Superior temporal gyrus (tissue), 1 donor: ENCODE measurements at regions not wholly inside any gene's neighbourhood (a gene's known extent, or its start where the extent isn't known, plus 50 kb on each side); places are given as distances from the start of the nearest gene placed in this dataset.

ENCODE experiments used
- DNase-seq: peaks from one replicate; pipeline ENCODE4 v3.0.0-alpha.2; 2016; ENCODE audit errors: extremely low spot score

DNA sequence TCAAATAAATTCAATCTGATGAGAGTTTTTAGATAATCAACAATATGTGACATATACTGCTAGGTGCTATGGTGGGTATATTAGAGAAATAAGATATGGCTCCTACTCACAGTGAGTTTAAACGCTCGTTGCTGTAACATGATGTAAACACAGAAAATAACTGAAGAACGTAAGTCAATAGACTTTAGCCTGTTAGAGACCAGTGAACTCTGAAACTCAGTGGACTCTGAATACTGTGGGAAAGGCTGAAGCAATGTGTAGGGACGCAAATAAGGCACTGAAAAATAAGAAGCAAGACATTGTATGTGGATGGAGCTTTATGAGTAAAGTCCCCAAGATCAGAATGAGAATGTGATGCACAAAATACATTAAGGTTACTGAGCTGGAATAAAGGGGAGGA is 431.6 kb downstream of the TFAP2B start:
- no peak for DNase-seq

DNA sequence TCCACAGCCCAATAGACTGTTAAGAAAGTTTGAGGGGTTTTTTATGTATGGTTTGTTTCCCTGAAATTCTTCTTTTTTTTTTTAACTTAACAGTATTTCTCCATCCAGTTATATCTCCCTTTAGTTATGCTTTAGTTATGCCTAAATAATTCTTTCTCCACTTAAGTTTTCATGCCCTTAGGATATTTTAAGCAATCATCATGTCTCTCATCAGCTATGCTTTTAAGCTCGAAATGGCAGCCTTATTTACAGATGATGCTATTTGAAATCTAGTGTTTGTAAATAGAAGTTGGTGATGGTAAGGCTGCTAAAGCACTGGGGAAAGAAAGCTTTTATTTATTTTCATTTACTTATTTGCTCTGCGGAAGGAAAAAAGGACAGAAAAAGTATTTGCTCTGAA is 439.3 kb downstream of the TFAP2B start:
- no peak for DNase-seq

DNA sequence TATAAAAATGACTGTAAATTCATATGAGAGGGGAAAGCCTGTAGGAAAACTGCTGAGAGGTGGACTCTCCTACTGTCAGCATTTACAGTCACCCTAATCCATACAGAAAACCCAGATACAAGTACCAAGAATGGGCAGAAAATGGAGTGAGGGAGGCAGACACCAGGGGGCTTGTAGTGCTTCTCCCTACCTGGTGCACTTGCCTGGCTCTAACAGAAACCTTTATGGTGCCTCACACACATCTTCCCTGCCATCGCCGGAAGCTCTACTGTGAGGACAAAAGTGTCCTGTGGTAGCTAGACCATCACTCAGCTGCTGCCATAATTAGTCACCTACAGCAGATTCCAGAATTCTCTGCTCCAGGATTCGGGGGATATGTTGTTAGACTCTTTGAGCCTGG is 441.3 kb downstream of the TFAP2B start:
- no peak for DNase-seq

DNA sequence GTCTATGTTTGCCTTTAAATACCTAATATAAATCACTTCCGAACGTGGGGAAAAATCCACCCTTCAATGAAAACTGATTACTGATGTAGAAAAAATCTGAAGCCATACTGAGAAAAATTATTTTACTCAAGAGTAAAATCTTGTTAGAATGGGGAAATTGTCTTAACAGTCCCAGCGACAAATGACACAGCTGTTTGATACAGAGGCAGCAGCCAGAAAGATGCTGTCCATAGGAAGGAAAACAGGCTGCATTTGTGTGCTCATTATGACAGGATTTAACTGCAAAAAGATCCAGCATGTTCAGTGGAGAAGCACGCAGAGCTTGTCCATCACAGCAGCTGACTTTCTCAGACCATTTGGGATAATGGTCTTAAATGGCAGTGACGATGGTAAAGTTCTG is 443.0 kb downstream of the TFAP2B start:
- DNase-seq: no peak

DNA sequence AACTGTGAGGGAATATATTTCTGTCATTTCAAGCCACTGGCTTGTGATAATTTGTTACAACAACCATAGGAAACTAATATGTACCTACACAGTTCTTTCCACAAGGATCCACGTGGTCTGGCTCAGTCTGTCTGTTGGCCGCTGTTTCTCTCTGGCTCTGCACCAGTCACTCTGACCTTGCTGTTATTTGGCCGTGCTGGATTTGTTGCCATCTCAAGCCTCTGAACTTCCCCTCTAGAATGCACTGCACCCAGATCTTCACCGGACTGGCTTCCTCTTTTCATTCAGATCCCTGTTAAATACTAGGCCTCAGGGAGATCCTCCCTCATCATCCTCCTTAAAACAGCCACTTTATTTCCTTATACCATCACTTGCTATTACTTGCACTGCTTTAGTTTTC is 446.8 kb downstream of the TFAP2B start:
- no peak for DNase-seq

DNA sequence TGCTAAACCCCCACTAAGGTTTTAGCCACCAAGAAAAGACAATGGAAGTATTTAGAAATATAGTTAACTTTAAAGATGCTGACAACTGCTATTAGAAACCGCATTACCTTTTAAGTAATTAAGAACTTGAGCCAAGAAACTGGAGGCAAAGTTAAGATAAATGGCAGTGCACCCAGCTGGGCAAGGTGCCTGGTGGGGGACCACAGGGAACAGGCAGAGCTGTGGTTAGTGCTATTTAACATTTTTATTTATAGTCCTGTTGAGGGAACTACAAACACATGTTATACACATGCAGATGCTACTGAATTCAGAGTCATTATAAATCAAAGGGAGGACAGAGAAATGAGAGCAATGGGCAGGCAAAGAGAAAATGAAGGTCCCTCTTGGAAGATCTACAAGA is 447.9 kb downstream of the TFAP2B start:
- no peak for DNase-seq

DNA sequence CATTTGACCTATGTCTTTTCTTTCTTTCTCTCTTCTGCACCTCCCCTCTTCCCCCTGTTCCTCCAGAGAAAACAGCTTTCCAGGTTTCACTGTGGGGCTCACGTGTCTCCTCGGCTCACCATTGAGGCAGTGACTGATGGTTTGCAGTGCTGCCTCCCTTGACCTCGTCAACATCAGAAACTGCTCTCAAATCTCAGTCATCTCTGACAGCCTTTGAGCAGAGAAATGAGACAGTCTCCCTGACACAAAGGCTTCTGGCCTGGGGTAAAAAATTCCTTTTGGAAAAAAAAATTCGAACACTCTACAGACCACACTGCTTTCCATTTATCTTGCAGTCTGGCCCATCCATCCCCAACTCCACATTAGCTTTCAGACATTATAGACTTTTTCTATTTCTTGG is 450.0 kb downstream of the TFAP2B start:
- DNase-seq: no peak

DNA sequence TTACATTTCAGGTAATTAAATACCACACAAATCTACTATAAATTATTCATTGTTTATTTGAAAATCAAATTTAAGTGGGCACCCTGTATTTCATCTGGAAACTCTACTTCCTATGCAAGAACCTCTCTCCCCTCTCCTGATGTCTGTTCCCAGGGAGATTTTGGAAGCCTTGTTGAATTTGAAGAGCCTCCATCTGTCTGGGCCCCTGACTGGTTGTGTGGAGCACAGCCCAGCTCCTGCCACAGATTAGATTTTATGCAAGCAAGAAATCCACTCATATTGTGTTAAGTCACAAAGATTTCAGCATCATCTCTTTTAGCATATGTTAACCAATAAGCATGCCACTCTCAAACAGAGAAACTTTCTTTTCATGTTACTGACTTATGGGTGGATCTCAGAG is 451.2 kb downstream of the TFAP2B start:
- DNase-seq: no peak

DNA sequence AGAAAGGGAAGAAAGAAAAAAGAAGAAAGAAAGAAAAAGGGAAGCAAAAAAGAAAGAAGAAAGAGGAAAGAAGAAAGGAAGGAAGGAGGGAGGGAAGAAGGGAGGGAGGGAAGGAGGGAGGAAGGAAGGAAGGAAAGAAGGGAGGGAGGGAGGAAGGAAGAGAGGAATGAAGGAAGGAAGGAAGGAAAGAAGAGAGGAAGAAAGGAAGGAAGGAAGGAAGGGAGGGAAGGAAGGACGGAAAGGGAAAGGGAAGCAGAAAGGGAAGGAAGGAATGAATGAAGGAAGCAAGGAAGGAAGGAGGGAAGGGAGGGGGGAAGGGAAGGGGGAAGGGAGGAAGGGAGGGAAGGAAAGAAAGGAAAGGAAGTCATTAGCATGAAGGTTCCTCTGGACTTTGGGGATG is 452.9 kb downstream of the TFAP2B start:
- DNase-seq: no peak

DNA sequence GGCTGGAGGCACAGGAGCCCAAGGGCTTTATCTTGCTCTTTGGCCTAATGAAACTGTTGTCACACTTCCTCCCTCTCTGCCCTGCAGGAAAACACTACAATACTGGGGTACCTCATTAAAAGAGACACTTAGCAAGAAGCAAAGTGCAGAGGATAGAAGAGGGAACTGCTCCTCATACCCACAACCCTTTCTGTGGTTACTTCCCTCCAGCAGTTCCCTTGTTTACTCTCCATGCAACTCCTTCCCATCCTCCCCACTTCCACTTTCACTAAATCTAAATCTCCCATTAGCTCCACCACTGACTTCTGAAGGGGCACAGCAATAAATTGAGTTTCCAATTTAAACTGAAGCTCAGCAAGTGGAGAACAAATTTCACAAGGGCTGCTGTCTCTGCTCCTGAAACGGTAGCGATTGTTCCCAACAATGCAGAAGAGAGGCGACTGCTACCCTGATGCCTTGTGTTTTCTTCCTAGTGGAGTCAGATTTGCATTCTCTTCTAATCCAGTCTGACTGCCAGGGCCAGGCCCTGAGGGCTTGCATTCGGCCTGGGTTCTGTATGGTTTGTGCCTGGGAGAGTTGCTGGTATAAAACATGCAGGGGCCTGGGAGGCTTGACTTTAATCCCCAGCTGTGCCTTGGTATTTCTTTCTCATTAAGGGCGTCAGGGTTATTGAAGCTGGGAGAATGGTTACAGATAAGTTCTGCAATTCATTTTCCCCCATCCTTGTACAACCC is 454.7 kb downstream of the TFAP2B start:
- DNase-seq: peak; percentile 26

DNA sequence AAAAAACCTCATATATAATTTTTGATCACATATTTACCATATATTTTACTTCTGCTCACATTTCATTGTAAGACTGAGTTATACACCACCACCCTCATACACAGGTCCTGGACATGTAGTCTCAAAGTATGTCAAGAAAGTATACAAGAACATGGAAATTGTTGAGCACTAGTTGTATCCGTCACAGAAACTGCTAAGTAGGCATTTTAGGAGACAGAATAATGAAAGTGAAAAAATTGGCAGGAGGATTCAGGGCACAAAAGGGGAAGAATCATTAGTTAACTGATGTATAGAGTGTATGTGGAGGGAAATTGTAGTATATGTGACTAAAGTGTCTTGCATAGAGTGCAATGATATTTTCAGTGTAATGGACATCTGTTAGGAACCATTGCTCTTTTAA is 458.8 kb downstream of the TFAP2B start:
- DNase-seq: no peak

DNA sequence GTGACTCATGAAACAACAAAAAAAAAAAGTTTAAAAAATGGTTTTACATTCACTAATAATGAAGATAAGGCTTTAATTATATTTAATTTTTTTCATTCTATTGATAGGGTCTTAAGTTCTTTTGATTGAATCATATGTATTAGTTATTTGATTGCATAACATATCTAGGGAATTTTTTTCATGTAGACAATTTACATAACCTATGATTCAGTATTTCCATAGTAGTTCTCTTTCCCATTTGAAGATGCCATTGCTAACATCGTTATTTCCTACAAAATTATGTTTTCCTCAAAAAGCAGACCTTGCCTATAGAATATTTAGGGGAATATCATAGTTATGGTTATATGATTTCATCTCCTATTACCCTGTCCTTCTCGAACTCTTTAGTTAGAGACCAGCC is 463.4 kb downstream of the TFAP2B start:
- DNase-seq: no peak

DNA sequence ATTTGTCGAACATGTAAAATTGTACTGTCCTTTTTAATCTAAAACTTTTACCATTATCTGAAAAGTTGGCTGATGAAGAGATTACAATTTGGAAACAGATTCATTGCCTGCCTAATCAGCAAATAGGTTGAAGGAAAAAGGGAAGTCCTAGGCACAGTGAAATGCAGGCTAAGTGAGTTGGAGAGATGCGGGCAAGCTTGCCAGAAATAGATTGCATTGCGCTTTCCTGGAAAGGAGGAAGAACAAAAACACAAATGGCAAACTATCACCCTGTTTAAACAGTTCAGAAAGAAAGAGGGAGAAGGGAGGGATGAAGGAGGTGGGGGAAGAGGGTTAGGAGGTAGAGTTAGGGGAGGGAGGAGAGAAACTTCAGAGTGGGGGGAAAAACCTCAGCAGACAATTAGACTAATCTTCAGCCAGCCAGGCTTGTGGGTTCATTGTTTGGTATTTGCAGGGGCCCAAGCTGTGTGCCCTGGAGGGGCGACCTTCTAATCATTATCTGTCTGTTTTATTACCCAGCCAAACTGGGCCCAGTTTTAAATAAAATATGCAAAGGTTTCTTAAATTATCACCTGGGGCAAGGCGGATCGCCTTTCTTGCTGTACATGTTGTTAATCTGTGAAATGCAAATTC is 465.2 kb downstream of the TFAP2B start:
- no peak for DNase-seq

DNA sequence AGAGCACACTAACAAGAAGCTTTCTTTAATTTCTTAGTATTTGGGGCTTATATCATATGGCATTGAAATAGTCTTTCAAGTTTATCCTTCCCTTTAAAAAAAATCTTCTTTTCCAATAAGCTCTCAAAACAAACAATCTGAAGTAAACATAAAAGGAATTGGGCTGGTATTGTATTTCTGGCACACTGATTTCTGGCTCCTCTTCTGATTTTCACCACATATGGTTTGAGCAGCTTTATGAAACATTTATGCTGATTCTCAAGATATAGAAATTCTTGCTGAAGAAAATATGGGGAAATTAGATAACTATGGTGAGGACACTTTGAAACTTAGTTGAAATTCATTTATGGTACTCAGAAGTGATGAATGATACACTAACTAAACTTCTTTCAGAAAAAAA is 467.2 kb downstream of the TFAP2B start:
- DNase-seq: no peak

DNA sequence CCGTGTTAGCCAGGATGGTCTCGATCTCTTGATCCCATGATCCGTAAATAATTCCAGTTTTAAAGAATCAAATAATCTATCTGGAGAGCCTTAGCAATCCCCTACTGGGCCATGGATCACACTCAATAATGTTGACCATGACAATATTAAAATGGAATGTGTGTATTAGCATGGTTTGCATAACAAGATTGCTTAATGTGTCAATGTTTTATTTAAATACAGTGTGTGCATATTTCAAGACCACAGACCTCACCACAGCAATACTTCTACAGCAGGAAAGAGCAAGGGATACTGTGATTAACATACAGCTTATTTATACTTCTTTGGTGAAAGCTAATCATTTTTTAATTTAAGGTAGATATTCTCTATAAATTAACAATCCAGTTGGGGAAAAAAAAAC is 470.4 kb downstream of the TFAP2B start:
- no peak for DNase-seq

DNA sequence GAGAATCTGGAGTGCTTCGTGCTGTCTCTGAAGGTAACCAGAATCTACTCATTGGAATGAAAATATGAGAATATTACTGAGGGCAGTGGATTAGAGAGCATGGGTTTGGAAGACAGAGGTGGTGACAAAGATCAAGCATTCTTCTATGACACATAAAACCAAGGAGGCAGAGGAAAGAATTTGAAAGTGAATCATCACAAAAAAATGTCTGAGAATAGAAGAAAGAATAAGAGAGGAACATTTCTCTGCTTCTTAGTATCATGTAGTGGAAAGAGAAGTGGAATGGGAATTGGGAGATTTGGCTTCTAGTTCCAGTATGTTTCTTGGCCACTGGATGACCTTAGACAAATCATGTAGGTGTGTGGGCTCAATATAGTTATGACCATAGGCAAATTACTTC is 474.0 kb downstream of the TFAP2B start:
- DNase-seq: no peak

DNA sequence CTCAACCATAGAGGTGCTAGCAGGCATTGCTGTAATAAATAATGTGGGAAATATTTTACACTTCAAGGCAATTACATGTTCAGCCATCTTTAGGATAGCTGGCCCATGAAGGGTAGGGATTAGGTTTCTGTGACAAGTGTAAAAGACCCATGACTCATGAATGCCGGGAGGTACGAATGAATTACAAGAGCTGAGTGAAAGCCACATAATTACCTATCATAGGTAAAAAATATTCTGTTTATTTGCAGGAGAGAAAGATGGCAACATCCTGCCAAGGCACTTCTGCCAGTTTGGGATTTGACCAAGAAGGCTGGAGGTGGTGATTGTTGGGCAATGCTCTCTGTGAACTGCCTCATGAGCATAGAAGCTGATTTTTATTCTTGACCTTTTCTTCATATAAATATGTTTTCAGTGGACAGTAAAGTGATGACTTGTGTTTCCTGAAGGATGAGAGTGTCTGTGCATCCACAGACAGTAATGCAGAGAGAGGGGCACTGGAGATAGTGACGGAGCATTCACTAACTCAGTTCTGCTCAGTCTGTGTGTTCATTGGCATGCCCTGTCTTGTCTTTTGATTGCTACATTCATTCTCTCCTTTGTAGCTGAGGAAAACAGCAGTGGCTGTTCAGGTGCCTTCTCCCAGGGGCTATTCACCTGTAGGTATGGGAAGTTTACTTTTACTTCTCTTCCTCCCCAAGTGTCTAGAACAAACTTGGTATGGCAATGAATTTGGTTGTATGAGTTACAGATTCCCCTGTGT is 481.1 kb downstream of the TFAP2B start:
- DNase-seq: no peak

DNA sequence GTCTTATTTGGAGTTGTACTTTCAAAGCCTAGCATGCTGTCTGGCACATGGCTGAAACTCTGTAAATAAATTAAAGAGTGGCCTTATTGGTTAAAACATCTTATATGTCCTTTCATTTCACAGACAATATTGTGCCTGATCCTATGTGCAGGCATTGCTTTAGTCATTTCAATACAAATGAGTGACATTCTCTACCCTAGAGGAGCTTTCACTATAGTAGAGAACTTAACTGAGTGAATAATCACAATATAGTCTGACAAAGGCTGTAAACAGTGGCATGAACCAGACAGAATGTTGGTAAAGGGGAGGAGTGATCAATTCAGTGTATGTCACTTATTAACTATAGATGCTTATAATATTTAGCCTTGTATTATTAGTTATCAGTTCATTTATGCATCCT is 481.8 kb downstream of the TFAP2B start:
- no peak for DNase-seq

DNA sequence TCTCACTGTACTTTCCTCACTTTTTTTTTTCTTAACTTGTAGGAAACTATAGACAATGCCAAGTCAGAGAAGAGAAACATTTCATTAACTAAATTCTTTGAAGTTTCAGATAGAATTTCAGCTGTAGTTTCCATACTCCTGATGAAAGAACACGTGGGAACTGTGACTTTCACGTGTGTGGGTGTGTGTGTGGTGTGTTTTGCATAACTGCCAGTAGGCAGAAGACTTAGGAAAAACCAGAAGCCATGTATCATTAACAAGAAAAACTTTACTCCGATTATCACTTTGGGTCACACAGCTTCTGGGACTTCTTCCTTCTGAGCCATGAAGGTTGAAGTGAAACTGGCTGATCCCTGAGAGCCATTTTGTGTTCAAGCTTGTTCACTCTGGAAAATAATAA is 483.3 kb downstream of the TFAP2B start:
- DNase-seq: peak; percentile 17

DNA sequence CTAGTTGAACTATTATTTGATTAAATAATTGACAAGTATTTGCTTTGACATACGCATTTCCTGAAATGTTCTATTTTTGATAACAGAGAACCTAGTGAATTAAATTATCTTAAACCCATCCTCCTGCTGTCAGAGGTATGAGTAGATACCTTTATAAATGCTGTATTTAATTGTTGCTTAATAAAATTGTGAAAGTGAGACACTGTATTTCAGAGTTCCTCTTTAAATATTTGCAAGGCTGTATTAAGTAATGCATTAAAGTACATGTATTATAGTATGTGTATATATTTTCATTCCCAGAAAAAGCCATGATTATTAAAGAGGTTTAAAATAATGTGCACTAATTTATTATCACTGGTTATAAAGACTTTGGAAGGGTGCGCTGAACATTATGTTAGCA is 483.8 kb downstream of the TFAP2B start:
- no peak for DNase-seq

DNA sequence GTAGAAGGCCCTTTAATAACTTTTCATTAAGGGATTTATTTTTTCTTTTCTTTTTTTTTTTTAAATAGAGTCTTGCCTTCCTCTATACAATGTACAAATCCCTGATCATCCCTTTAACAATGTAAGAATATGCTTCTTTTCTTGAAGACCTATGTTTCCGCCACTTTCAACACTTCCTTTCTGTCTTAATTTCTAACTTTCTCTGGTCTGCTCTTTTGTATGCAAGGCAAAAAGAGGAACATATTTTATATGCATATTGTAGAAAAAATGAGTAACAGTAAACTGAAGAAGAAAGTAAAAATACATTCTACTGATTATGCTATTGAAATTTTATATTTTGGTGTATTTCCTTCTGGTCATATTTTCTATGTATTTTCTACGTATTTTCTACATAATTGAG is 484.7 kb downstream of the TFAP2B start:
- no peak for DNase-seq

DNA sequence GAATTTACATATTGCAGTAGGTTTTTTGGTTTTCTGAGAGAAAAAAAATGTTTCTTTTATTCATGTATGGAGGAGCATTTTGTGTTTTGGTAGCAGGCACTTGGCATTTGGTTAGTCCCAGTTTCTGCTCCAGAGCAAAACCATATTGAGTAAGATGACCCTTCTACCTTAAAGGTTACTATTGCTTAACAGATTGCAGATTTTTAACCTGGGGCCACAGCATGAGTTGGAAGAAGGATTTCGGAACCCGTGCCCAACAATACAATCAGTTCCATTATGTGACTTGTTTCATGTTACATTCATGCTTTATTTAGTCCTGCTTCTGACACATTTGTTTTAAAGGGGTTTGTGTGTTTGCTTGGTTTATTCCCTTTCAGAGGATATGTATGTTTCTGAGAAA is 496.3 kb downstream of the TFAP2B start:
- no peak for DNase-seq

DNA sequence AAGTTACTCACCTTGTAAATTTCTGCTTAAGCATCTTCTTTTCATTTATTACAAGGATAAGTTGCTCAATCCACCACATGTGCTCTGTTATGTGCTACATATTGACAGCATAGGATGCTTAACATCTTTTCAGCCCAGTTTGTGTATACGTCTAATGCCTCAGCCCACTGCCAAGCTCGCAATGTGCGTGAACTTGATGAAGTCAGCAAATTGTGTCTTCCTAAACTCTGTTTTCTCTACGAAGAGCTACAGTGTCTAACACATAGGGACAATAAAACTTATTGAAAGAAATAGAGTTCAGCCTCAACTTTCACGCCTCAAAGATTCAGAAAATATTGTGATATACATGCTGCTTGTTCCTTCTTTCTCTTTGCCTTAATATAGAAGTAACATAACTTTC is 500.0 kb downstream of the TFAP2B start:
- no peak for DNase-seq
